Spleen (tissue), 7 donors: ENCODE measurements at regions not wholly inside any gene's neighbourhood (a gene's known extent, or its start where the extent isn't known, plus 50 kb on each side); places are given as distances from the start of the nearest gene placed in this dataset.
"Not testable (repeated sequence)": the region's sequence is repeated elsewhere in the genome, so short reads cannot be mapped to it uniquely, and the experiment has no call there.

Experiments used
- POLR2AphosphoS5 ChIP-seq, 3 donors: sonication (generic); formaldehyde crosslinking; IDR thresholded peaks; one replicate each; pipeline ENCODE4 v1.5.1; 2017; ENCODE audit warnings: antibody characterized with exemption in 3 of 3
- TF ChIP-seq, protein P1 (sequence below), 11 experiments: fragments of 200-600 bp in 7 of 11; fragments of 450-650 bp in 4 of 11; sonication (generic) in 4 of 11; IDR thresholded peaks in 8 of 11; conservative IDR thresholded peaks in 3 of 11; 1 replicate in 7 of 11; 2 replicates in 4 of 11; pipeline versions ENCODE4 v1.4.0 to v1.8.0; 2016 to 2021; ENCODE audit warnings: antibody characterized with exemption in 11 of 11, inconsistent platforms in 4 of 11, mild to moderate bottlenecking in 1 of 11
- donor health status: DM: no; HTN: no; CAD: no; lungs with moderate emphysema.
- donor health status: DM: no; HTN: no; CAD: no.
- donor health status: DM: no; HTN: no; CAD: no.

DNA sequence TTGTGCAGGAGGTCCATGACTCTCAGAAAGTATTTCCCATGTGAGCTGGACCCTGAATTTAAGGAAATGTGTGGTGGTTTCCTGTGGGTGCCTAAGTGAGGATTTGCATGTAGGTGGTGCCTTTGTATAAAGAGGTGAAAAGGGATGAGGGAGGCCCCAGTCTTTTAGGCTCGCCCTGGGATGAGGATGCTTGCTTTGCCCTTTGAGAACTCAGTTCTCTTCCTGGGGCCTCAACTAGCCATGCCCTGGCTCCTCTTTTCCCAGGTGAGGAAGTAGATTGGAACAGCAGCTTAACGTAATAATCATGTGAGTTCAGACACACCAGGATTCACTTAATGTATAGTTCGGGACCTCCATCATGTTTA, 486.0 kb downstream of the TMEM121 start:
- TF ChIP-seq, protein P1, sequence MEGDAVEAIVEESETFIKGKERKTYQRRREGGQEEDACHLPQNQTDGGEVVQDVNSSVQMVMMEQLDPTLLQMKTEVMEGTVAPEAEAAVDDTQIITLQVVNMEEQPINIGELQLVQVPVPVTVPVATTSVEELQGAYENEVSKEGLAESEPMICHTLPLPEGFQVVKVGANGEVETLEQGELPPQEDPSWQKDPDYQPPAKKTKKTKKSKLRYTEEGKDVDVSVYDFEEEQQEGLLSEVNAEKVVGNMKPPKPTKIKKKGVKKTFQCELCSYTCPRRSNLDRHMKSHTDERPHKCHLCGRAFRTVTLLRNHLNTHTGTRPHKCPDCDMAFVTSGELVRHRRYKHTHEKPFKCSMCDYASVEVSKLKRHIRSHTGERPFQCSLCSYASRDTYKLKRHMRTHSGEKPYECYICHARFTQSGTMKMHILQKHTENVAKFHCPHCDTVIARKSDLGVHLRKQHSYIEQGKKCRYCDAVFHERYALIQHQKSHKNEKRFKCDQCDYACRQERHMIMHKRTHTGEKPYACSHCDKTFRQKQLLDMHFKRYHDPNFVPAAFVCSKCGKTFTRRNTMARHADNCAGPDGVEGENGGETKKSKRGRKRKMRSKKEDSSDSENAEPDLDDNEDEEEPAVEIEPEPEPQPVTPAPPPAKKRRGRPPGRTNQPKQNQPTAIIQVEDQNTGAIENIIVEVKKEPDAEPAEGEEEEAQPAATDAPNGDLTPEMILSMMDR (IDR thresholded peaks at IDR 0.05 in 8 of 11, conservative IDR thresholded peaks at IDR 0.05 in 3 of 11), result not testable (repeated sequence)
- TF ChIP-seq POLR2AphosphoS5 (IDR thresholded peaks at IDR 0.05), result not testable (repeated sequence)
